GM12878 (cell line): ENCODE measurements at regions not wholly inside any gene's neighbourhood (a gene's known extent, or its start where the extent isn't known, plus 50 kb on each side); places are given as distances from the start of the nearest gene placed in this dataset.

Experiments
- CREB1 ChIP-seq: IDR thresholded peaks from 2 replicates; pipeline ENCODE4 v1.6.1; 2012; ENCODE audit warnings: low read depth, mild to moderate bottlenecking, inconsistent platforms
- CTCF ChIP-seq, 3 experiments: IDR thresholded peaks in 2 of 3; conservative IDR thresholded peaks in 1 of 3; 2 replicates each; pipeline ENCODE4 v1.5.1; 2011; ENCODE audit warnings: low read depth in 3 of 3, low read length in 3 of 3, mild to moderate bottlenecking in 3 of 3, control low read depth in 2 of 3, moderate library complexity in 2 of 3, inconsistent platforms in 1 of 3, mixed read lengths in 1 of 3; ENCODE audit not compliant: control insufficient read depth in 2 of 3, insufficient read depth in 1 of 3; ENCODE audit errors: extremely low read depth in 1 of 3
- JUND ChIP-seq: IDR thresholded peaks from 2 replicates; pipeline ENCODE4 v1.6.1; 2012; ENCODE audit warnings: low read depth, mild to moderate bottlenecking, low read length, improper control_type of control experiment, moderate library complexity
- SIN3A ChIP-seq: IDR thresholded peaks from 2 replicates; pipeline ENCODE4 v1.6.1; 2012; ENCODE audit warnings: low read depth, low read length, improper control_type of control experiment
- TBL1XR1 ChIP-seq: IDR thresholded peaks from 2 replicates; pipeline ENCODE4 v1.6.1; 2012; ENCODE audit warnings: low read depth, low read length, improper control_type of control experiment
- ZNF274 ChIP-seq: IDR thresholded peaks from one replicate; pipeline ENCODE4 v1.8.0; 2011; ENCODE audit not compliant: insufficient read length, insufficient read depth

DNA sequence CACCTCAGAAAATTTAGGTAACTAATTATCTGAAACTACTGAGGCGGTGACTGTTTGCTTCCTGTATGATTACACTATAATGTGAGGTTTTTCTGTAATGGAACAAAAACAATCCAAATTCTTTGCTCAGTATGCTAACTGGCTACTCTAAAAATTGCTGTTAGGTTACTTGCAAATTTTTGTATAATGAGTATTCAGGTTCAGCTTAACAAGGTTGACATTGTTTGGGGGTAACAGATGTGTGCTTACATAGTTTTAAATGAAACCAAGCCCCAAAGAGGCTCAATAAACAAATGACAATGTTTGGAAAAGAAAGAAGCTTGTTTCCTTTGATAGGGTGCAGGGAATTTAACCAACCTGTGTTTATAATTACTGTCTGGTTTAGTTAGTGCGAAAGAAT is 414.5 kb upstream of the MDFIC2 start:
- no peak for TF ChIP-seq SIN3A
- no peak for TF ChIP-seq CTCF (IDR thresholded peaks at IDR 0.05 in 2 of 3, conservative IDR thresholded peaks at IDR 0.05 in 1 of 3; ENCODE audit: control insufficient read depth in 2 of 3, extremely low read depth in 1 of 3, insufficient read depth in 1 of 3, low read depth in 3 of 3, low read length in 3 of 3)
- TF ChIP-seq ZNF274: no peak
- no peak for TF ChIP-seq CREB1
- no peak for TF ChIP-seq JUND
- TF ChIP-seq TBL1XR1: no peak
